ENCODE measurements at regions not wholly inside any gene's neighbourhood (a gene's known extent, or its start where the extent isn't known, plus 50 kb on each side); places are given as distances from the start of the nearest gene placed in this dataset.

- H3K27ac Mint-ChIP-seq, result no peak overlapping the region
These were observed 430.9 kb downstream of the LTN1 start for GRCh38 chr21:28561772-28562171.

GRCh38 chr21:28554660-28555475 is 437.8 kb downstream of the LTN1 start:
- H3K79me2 ChIP-seq (ENCODE audit: insufficient read depth, low read length), result no peaks in the 10 kb centered on the region
- intact Hi-C loops (cut with micrococcal nuclease), result no loop called here
- H3K4me3 ChIP-seq (replicated peaks in 1 of 3; ENCODE audit: low read depth in 2 of 3, low read length in 3 of 3), result no peak overlapping the region
- Mint-ChIP-seq H3K9me3 (peaks cover 0 to 15% (median 4%) of the 10 kb centered on the region in 7 donors), H3K27me3 (ENCODE audit: low read depth in 3 of 3) (no peaks in the 10 kb centered on the region), H3K36me3 (no peaks in the 10 kb centered on the region), H3K27ac (no peak overlapping the region), H3K4me3 (no peak overlapping the region), H3K4me1 (no peaks in the 10 kb centered on the region)
- H3K36me3 ChIP-seq (replicated peaks in 1 of 2; ENCODE audit: control insufficient read depth in 1 of 2, insufficient read depth in 2 of 2, low read length in 2 of 2), result no peaks in the 10 kb centered on the region
- no peaks in the 10 kb centered on the region for H4K20me1 ChIP-seq (ENCODE audit: insufficient read depth, low read length)
- H3K9ac ChIP-seq (ENCODE audit: insufficient read depth, low read length, poor library complexity, severe bottlenecking), result no peak overlapping the region
- no peaks in the 10 kb centered on the region for H3K27me3 ChIP-seq (ENCODE audit: control insufficient read depth in 2 of 2, insufficient read depth in 2 of 2, low read length in 2 of 2)
- H3K27ac ChIP-seq (ENCODE audit: low read depth in 1 of 2, low read length in 2 of 2), result no peak overlapping the region
- no peak overlapping the region for H3K4me2 ChIP-seq (replicated peaks; ENCODE audit: extremely low read depth, low read length, poor library complexity, severe bottlenecking)
- WGBS (ENCODE audit: insufficient coverage), result 82% methylated on average over 7 of the region's 10 CpGs
- DNase-seq, result no peak
- peaks cover 0 to 7% of the 10 kb centered on the region in 2 donors for H3K9me3 ChIP-seq (replicated peaks in 1 of 2; ENCODE audit: control insufficient read depth in 1 of 2, insufficient read depth in 1 of 2, low read length in 2 of 2)
- no peak for TF ChIP-seq CTCF (IDR thresholded peaks at IDR 0.05)
- H2AFZ ChIP-seq (ENCODE audit: insufficient read depth, low read depth, low read length, poor library complexity, severe bottlenecking), result no peak overlapping the region
- no peaks in the 10 kb centered on the region for H3K4me1 ChIP-seq (ENCODE audit: control insufficient read depth in 1 of 2, insufficient read depth in 2 of 2, low read length in 2 of 2)

More at GRCh38 chr21:28561772-28562171, 430.9 kb downstream of the LTN1 start:
- no peak overlapping the region for H3K27ac ChIP-seq (ENCODE audit: low read depth in 1 of 2, low read length in 2 of 2)
- no peak overlapping the region for H3K4me2 ChIP-seq (replicated peaks; ENCODE audit: extremely low read depth, low read length, poor library complexity, severe bottlenecking)
- H4K20me1 ChIP-seq (ENCODE audit: insufficient read depth, low read length), result no peaks in the 10 kb centered on the region
- no peak overlapping the region for H3K9ac ChIP-seq (ENCODE audit: insufficient read depth, low read length, poor library complexity, severe bottlenecking)
- H2AFZ ChIP-seq (ENCODE audit: insufficient read depth, low read depth, low read length, poor library complexity, severe bottlenecking), result no peak overlapping the region
- no peak overlapping the region for H3K4me3 Mint-ChIP-seq
- intact Hi-C loops (cut with micrococcal nuclease), result no loop called here
- no peaks in the 10 kb centered on the region for H3K27me3 Mint-ChIP-seq (ENCODE audit: low read depth in 3 of 3)
- peaks cover 2% of the 10 kb centered on the region for H3K4me1 Mint-ChIP-seq
- no peak for DNase-seq
- no peaks in the 10 kb centered on the region for H3K9me3 ChIP-seq (replicated peaks in 1 of 2; ENCODE audit: control insufficient read depth in 1 of 2, insufficient read depth in 1 of 2, low read length in 2 of 2)
- no peaks in the 10 kb centered on the region for H3K79me2 ChIP-seq (ENCODE audit: insufficient read depth, low read length)
- no peaks in the 10 kb centered on the region for H3K36me3 Mint-ChIP-seq
- H3K4me3 ChIP-seq (replicated peaks in 1 of 3; ENCODE audit: low read depth in 2 of 3, low read length in 3 of 3), result no peak overlapping the region
- no peaks in the 10 kb centered on the region for H3K36me3 ChIP-seq (replicated peaks in 1 of 2; ENCODE audit: control insufficient read depth in 1 of 2, insufficient read depth in 2 of 2, low read length in 2 of 2)
- TF ChIP-seq CTCF (IDR thresholded peaks at IDR 0.05), result no peak
- H3K9me3 Mint-ChIP-seq, result peaks cover 4 to 19% (median 7%) of the 10 kb centered on the region in 7 donors
- H3K27me3 ChIP-seq (ENCODE audit: control insufficient read depth in 2 of 2, insufficient read depth in 2 of 2, low read length in 2 of 2), result no peaks in the 10 kb centered on the region
- H3K4me1 ChIP-seq (ENCODE audit: control insufficient read depth in 1 of 2, insufficient read depth in 2 of 2, low read length in 2 of 2), result no peaks in the 10 kb centered on the region
